Activated naive CD8-positive, alpha-beta T cell treated with anti-CD3 and anti-CD28 coated beads, Interleukin-2, amount 10 ng/mL, durations not matched to agents 7 days and 5 days (primary cell): ENCODE measurements at regions not wholly inside any gene's neighbourhood (a gene's known extent, or its start where the extent isn't known, plus 50 kb on each side); places are given as distances from the start of the nearest gene placed in this dataset.

Source experiments
- ATAC-seq: fragments of 150-1000 bp; cut with Tn5 transposase; one replicate; pipeline ENCODE4 v1.10.0; 2021; ENCODE audit warnings: low read depth, moderate library complexity
- POLR2A ChIA-PET: fragments of 350-600 bp; sonication (Branson Sonifier 250); formaldehyde crosslinking; loops from one replicate; lab custom pipeline; 2021; ENCODE audit warnings: antibody characterized with exemption; lab: Charles Lee
- DNase-seq: peaks from one replicate; pipeline ENCODE4 v3.0.0; 2021
- H3K27ac Mint-ChIP-seq: one replicate; pipeline ENCODE4 v1.8.0; 2022; ENCODE audit warnings: mild to moderate bottlenecking, mixed read lengths
- H3K27me3 Mint-ChIP-seq: one replicate; pipeline ENCODE4 v1.8.0; 2022; ENCODE audit warnings: mild to moderate bottlenecking, moderate library complexity, mixed read lengths
- H3K36me3 Mint-ChIP-seq: one replicate; pipeline ENCODE4 v1.8.0; 2021; ENCODE audit warnings: mild to moderate bottlenecking, mixed read lengths
- H3K4me1 Mint-ChIP-seq: one replicate; pipeline ENCODE4 v1.8.0; 2021; ENCODE audit warnings: mixed read lengths
- H3K4me3 Mint-ChIP-seq: one replicate; pipeline ENCODE4 v1.8.0; 2022; ENCODE audit warnings: mild to moderate bottlenecking, moderate library complexity, mixed read lengths
- H3K9me3 Mint-ChIP-seq: one replicate; pipeline ENCODE4 v1.8.0; 2021; ENCODE audit warnings: mixed read lengths

DNA sequence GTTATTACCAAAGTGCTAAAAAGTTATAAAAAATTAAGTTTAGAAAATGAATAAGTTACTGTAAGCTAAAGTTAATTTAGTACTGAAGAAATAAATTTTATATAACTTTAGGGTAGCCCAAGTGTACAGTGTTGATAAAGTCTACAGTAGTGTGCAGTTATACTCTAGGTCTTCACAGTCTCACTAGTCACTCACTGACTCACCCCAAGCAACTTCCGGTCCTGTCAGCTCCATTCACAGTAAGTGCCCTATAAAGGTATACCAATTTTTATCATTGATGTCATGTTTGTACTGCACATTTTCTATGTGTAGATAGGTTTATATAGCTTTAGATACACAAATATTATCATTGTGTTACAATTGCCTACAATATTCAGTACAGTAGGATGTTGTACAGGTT is 518.3 kb upstream of the PIK3C3 start:
- H3K27ac Mint-ChIP-seq: no peak overlapping the region
- DNase-seq (no peak), ATAC-seq (no peak)
- H3K4me3 Mint-ChIP-seq: no peak overlapping the region
- no peaks in the 10 kb centered on the region for H3K27me3 Mint-ChIP-seq
- peaks cover 10% of the 10 kb centered on the region for H3K9me3 Mint-ChIP-seq
- no peaks in the 10 kb centered on the region for H3K36me3 Mint-ChIP-seq
- POLR2A ChIA-PET: no interaction called here
- no peaks in the 10 kb centered on the region for H3K4me1 Mint-ChIP-seq

GRCh38 chr18:41418598-41418997 is 536.4 kb upstream of the PIK3C3 start:
- no peak for DNase-seq
- Mint-ChIP-seq H3K9me3 (peaks cover 1% of the 10 kb centered on the region), H3K4me1 (no peaks in the 10 kb centered on the region)

DNA sequence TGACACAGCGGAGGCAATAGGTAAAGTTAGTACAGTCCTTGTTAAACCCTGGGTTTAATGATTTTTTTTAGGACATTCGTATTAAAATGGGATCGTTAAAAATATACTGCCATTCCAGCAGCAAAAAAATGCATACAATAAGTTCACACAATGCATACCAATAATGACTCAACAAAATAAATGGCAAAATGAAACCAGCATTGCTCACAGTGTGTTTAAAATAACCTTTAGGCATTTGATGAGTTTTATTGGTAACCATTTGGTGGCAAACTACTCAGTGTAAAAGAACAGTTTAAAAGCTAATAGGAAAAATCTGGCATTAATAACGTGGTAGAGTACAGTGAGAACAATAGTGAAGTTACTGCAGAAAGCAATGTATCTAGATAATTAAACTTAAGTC is 539.0 kb upstream of the PIK3C3 start:
- peaks cover 4% of the 10 kb centered on the region for H3K9me3 Mint-ChIP-seq
- no peak for DNase-seq
- H3K36me3 Mint-ChIP-seq: no peaks in the 10 kb centered on the region
- H3K27me3 Mint-ChIP-seq: no peaks in the 10 kb centered on the region
- POLR2A ChIA-PET: no interaction called here
- no peak overlapping the region for H3K27ac Mint-ChIP-seq
- H3K4me1 Mint-ChIP-seq: no peaks in the 10 kb centered on the region
- ATAC-seq: no peak
- H3K4me3 Mint-ChIP-seq: no peak overlapping the region

More at GRCh38 chr18:41418598-41418997, 536.4 kb upstream of the PIK3C3 start:
- Mint-ChIP-seq H3K27ac (no peak overlapping the region), H3K4me3 (no peak overlapping the region), H3K27me3 (no peaks in the 10 kb centered on the region), H3K36me3 (no peaks in the 10 kb centered on the region)
- POLR2A ChIA-PET: no interaction called here
- no peak for ATAC-seq

DNA sequence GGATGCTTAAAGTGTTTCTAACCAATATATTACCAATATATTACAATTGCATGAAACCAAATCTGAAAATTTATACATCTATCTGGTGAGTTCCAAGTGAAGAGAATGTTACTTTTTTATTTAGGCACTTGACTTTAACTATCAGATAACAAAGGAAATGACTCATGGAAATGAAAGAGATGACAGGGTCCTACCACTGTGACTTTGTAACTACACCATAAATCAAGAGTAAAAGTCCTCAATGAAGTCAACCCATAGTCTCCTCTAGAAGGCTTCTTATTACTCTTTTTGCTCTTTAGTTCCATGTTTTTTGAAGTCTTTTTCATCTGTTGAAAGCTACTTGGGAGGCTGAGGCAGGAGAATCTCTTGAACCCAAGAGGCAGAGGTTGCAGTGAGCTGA is 545.0 kb upstream of the PIK3C3 start:
- no peaks in the 10 kb centered on the region for H3K4me1 Mint-ChIP-seq

DNA sequence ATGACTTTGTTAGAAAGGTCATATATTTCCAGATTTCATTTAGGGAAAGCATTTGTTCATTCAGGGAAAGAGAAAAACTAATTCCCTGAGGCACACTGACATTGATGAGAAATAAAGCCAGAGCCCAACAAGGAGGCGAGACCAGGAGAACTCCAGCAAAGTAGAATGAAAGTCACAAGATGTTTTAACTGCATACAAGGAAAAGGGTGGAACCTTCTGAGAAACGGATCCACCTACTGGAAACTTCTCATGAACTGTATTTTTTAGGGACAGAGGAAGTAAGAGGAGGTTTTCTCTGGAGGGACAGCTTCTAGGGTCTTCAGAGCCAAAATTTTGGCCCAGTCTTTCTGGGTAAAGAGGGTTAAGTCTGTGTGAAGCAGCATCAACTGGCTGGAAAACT is 548.2 kb upstream of the PIK3C3 start:
- no peak overlapping the region for H3K27ac Mint-ChIP-seq
- H3K36me3 Mint-ChIP-seq: no peaks in the 10 kb centered on the region
- no peaks in the 10 kb centered on the region for H3K4me1 Mint-ChIP-seq
- no peak for ATAC-seq
- POLR2A ChIA-PET: no interaction called here
- no peaks in the 10 kb centered on the region for H3K27me3 Mint-ChIP-seq
- peaks cover 3% of the 10 kb centered on the region for H3K9me3 Mint-ChIP-seq
- no peak for DNase-seq
- no peak overlapping the region for H3K4me3 Mint-ChIP-seq

More for the DNA sequence above, 545.0 kb upstream of the PIK3C3 start:
- Mint-ChIP-seq H3K27ac (no peak overlapping the region), H3K4me3 (no peak overlapping the region), H3K27me3 (no peaks in the 10 kb centered on the region), H3K36me3 (no peaks in the 10 kb centered on the region), H3K9me3 (peaks cover 7% of the 10 kb centered on the region)
- no peak for DNase-seq
- no peak for ATAC-seq
- POLR2A ChIA-PET: no interaction called here

- H3K9me3 Mint-ChIP-seq: no peaks in the 10 kb centered on the region
- H3K36me3 Mint-ChIP-seq: no peaks in the 10 kb centered on the region
- H3K27me3 Mint-ChIP-seq: peaks cover under 1% of the 10 kb centered on the region
- H3K4me1 Mint-ChIP-seq: no peaks in the 10 kb centered on the region
- no peak for ATAC-seq
- DNase-seq: no peak
- POLR2A ChIA-PET: no interaction called here
- no peak overlapping the region for H3K27ac Mint-ChIP-seq
- H3K4me3 Mint-ChIP-seq: no peak overlapping the region
These were observed 558.2 kb upstream of the PIK3C3 start for GRCh38 chr18:41396861-41397260.

GRCh38 chr18:41396211-41396610 is 558.8 kb upstream of the PIK3C3 start:
- H3K4me3 Mint-ChIP-seq: no peak overlapping the region
- no peak overlapping the region for H3K27ac Mint-ChIP-seq
- H3K36me3 Mint-ChIP-seq: no peaks in the 10 kb centered on the region
- H3K4me1 Mint-ChIP-seq: no peaks in the 10 kb centered on the region
- no peak for DNase-seq
- H3K9me3 Mint-ChIP-seq: no peaks in the 10 kb centered on the region
- no peak for ATAC-seq
- POLR2A ChIA-PET: no interaction called here
- H3K27me3 Mint-ChIP-seq: peaks cover 6% of the 10 kb centered on the region

GRCh38 chr18:41395695-41396094 is 559.3 kb upstream of the PIK3C3 start:
- no peaks in the 10 kb centered on the region for H3K36me3 Mint-ChIP-seq
- no peaks in the 10 kb centered on the region for H3K4me1 Mint-ChIP-seq
- no peak overlapping the region for H3K4me3 Mint-ChIP-seq
- H3K27me3 Mint-ChIP-seq: peaks cover 6% of the 10 kb centered on the region
- ATAC-seq (no peak), DNase-seq (no peak)
- POLR2A ChIA-PET: no interaction called here
- no peak overlapping the region for H3K27ac Mint-ChIP-seq
- no peaks in the 10 kb centered on the region for H3K9me3 Mint-ChIP-seq

DNA sequence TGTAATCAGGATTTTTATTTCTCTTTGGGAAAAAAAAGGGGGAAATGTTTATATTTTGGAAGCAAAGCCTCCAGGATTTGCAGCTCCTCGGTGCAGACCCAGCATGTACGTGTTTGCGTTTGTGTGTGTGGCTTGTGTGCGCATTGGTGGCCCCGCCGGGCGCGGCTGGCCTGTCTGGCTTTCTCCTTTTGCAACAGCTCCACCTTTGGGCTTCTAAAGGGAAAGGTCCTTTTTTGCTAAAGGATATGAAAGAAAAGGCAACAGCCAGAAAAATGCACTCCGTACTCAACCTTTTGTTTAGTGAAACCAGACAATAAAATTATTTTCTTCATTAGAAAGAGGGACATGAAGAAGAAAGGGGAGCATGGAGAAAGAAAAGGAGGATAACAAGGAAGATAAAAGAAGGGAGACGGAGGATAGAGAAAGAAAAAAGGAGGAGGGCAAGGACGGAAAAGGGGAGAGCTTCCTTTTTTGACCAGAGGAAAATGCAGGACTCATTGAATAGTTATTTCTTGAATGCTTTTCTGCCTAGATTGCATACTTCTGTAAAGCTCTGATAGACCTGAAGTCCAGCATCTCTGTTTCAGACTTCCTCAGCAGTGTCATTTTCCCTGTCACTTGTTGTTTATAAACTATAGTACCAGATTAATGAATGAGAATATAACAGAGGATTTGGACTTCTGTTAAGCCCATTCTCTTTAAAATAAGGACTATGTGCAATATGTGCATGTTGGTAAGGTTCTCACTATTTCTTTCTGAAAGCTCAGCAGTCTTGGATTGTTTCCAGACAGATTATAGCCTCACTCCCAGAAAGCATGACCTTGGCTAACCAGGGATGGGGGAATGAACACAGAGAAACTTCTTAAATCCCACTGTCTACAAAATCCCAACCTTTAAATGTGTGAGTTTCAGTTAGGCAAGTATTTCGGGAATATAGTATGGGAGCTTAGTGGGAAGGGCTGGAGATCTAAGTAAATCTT is 563.1 kb upstream of the PIK3C3 start:
- H3K4me1 Mint-ChIP-seq: no peaks in the 10 kb centered on the region
- POLR2A ChIA-PET: no interaction called here
- DNase-seq (no peak), ATAC-seq (no peak)
- no peak overlapping the region for H3K27ac Mint-ChIP-seq
- H3K4me3 Mint-ChIP-seq: no peak overlapping the region
- no peaks in the 10 kb centered on the region for H3K36me3 Mint-ChIP-seq
- no peaks in the 10 kb centered on the region for H3K9me3 Mint-ChIP-seq
- H3K27me3 Mint-ChIP-seq: peaks cover 6% of the 10 kb centered on the region

GRCh38 chr18:41390309-41390708 is 564.7 kb upstream of the PIK3C3 start:
- H3K36me3 Mint-ChIP-seq: no peaks in the 10 kb centered on the region
- POLR2A ChIA-PET: no interaction called here
- peaks cover 6% of the 10 kb centered on the region for H3K27me3 Mint-ChIP-seq
- H3K4me3 Mint-ChIP-seq: no peak overlapping the region
- H3K27ac Mint-ChIP-seq: no peak overlapping the region
- H3K4me1 Mint-ChIP-seq: no peaks in the 10 kb centered on the region
- no peaks in the 10 kb centered on the region for H3K9me3 Mint-ChIP-seq
- DNase-seq (no peak), ATAC-seq (no peak)

DNA sequence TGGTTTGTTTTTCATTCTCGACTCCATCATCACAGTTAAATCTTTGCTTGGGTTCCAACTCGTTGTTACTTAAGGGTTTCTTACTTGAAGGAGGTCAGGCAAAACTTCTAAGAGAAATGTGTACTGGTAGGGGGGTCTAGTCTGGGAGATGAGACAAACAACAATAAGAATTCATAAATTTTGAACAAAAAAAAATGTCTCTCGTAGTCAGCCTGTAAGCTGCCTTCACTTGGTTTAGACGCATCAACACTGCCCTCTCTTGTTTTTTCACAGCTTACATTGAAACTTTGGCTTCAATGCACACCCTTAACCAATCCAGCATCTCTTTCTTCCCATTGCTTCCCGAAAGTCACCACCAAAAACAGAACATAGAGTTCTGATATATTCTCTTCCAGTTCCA is 576.4 kb upstream of the PIK3C3 start:
- Mint-ChIP-seq H3K27me3 (no peaks in the 10 kb centered on the region), H3K4me3 (no peak overlapping the region), H3K36me3 (no peaks in the 10 kb centered on the region), H3K4me1 (no peaks in the 10 kb centered on the region), H3K27ac (no peak overlapping the region), H3K9me3 (peaks cover 2% of the 10 kb centered on the region)
- POLR2A ChIA-PET: no interaction called here
- DNase-seq (no peak), ATAC-seq (no peak)

GRCh38 chr18:41373612-41374011 is 581.4 kb upstream of the PIK3C3 start:
- H3K27me3 Mint-ChIP-seq: no peaks in the 10 kb centered on the region
- no peaks in the 10 kb centered on the region for H3K36me3 Mint-ChIP-seq
- ATAC-seq (no peak), DNase-seq (no peak)
- POLR2A ChIA-PET: no interaction called here
- H3K4me3 Mint-ChIP-seq: no peak overlapping the region
- no peaks in the 10 kb centered on the region for H3K4me1 Mint-ChIP-seq
- H3K27ac Mint-ChIP-seq: no peak overlapping the region
- no peaks in the 10 kb centered on the region for H3K9me3 Mint-ChIP-seq

GRCh38 chr18:41372046-41372665 is 582.9 kb upstream of the PIK3C3 start:
- POLR2A ChIA-PET: no interaction called here
- no peaks in the 10 kb centered on the region for H3K9me3 Mint-ChIP-seq
- no peaks in the 10 kb centered on the region for H3K27me3 Mint-ChIP-seq
- H3K27ac Mint-ChIP-seq: no peak overlapping the region
- ATAC-seq (no peak), DNase-seq (no peak)
- H3K4me1 Mint-ChIP-seq: no peaks in the 10 kb centered on the region
- H3K4me3 Mint-ChIP-seq: no peak overlapping the region
- H3K36me3 Mint-ChIP-seq: no peaks in the 10 kb centered on the region
